ENCODE measurements at regions not wholly inside any gene's neighbourhood (a gene's known extent, or its start where the extent isn't known, plus 50 kb on each side); places are given as distances from the start of the nearest gene placed in this dataset.

DNA sequence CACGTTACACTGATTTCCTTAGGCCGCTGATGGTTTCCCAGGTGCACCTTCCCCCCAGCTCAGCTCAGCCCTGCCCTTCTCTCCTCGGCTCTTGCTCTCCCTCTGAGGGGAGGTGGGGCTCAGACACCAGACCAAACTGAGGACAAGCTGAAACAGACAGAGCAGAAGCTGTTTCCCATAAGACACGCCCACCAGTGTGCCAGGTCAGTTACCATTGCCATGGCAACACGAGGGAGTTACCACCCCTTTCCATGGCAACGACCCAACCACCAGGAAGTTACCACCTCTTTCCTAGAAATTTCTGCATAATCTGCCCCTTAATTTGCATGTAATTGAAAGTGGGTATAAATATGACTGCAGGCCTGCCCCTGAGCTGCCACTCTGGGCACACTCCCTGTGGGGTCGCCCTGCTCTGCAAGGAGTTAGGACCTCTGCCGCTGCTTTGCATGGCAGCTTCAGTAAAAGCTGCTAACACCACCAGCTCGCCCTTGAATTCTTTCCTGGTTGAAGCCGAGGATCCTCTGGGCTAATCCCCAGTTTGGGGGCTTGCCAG, 120.9 kb upstream of the SMIM21 start:
- Histone ChIP-seq H3K4me1 (ENCODE audit: control insufficient read depth in 1 of 2, low read depth in 2 of 2) (no peaks in the 10 kb centered on the region), H3K27me3 (replicated peaks; ENCODE audit: insufficient read depth) (no peaks in the 10 kb centered on the region), H3K36me3 (no peaks in the 10 kb centered on the region), H3K27ac (no peak overlapping the region), H3K4me3 (no peak overlapping the region), H3K9me3 (no peaks in the 10 kb centered on the region)
- no peak for ATAC-seq (ENCODE audit: insufficient number of reproducible peaks, low FRiP score, low read depth)
- no peak for DNase-seq (ENCODE audit: low spot score)
- TF ChIP-seq, protein P1, sequence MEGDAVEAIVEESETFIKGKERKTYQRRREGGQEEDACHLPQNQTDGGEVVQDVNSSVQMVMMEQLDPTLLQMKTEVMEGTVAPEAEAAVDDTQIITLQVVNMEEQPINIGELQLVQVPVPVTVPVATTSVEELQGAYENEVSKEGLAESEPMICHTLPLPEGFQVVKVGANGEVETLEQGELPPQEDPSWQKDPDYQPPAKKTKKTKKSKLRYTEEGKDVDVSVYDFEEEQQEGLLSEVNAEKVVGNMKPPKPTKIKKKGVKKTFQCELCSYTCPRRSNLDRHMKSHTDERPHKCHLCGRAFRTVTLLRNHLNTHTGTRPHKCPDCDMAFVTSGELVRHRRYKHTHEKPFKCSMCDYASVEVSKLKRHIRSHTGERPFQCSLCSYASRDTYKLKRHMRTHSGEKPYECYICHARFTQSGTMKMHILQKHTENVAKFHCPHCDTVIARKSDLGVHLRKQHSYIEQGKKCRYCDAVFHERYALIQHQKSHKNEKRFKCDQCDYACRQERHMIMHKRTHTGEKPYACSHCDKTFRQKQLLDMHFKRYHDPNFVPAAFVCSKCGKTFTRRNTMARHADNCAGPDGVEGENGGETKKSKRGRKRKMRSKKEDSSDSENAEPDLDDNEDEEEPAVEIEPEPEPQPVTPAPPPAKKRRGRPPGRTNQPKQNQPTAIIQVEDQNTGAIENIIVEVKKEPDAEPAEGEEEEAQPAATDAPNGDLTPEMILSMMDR (IDR thresholded peaks at IDR 0.05): no peak

DNA sequence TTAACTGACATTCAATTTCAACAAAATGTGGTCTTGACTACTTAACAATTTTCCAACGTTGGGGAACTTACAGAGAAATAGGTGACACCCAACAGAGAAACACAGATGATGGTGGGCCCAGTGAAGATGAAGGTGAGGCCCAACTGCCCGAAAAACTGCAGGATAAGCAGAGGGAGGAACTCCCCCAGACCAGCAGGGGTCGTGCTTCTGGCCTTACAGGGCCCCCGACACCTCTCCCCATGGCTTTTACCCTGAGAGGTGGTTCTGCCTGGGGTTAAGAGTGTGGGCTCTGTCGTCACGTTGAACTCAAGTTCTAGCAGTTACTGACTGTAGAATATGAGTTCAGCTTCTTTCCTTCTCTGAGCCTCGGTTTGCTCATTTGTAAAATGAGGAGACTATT, 119.5 kb upstream of the SMIM21 start:
- H3K36me3 ChIP-seq: no peaks in the 10 kb centered on the region
- no peaks in the 10 kb centered on the region for H3K9me3 ChIP-seq
- ATAC-seq (ENCODE audit: insufficient number of reproducible peaks, low FRiP score, low read depth) (no peak), DNase-seq (ENCODE audit: low spot score) (no peak)
- no peaks in the 10 kb centered on the region for H3K27me3 ChIP-seq (replicated peaks; ENCODE audit: insufficient read depth)
- TF ChIP-seq, protein P1 (IDR thresholded peaks at IDR 0.05): no peak
- no peak overlapping the region for H3K4me3 ChIP-seq
- no peak overlapping the region for H3K27ac ChIP-seq
- H3K4me1 ChIP-seq (ENCODE audit: control insufficient read depth in 1 of 2, low read depth in 2 of 2): no peaks in the 10 kb centered on the region

DNA sequence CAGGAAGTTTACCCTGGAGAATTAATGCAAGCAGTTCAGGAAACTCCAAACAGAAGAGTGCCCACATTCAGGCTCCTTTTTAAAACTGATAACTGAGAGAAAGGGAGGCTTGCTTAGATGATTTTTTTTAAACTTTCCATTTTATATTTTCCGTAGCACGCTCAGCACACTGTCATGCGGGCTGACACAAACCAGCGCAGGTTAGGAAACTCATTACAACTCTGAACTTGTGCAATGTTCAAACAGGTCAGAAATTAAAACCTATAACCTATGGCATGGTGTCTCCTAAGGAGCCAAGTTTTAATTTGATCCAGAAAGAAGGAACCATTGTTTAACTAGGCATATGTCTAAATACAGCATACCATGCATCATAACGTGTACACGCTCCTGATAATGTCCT, 117.7 kb upstream of the SMIM21 start:
- Histone ChIP-seq H3K27ac (no peak overlapping the region), H3K27me3 (replicated peaks; ENCODE audit: insufficient read depth) (no peaks in the 10 kb centered on the region), H3K36me3 (no peaks in the 10 kb centered on the region), H3K4me1 (ENCODE audit: control insufficient read depth in 1 of 2, low read depth in 2 of 2) (no peaks in the 10 kb centered on the region), H3K4me3 (no peak overlapping the region), H3K9me3 (no peaks in the 10 kb centered on the region)
- ATAC-seq (ENCODE audit: insufficient number of reproducible peaks, low FRiP score, low read depth) (no peak), DNase-seq (ENCODE audit: low spot score) (no peak)
- TF ChIP-seq, protein P1 (IDR thresholded peaks at IDR 0.05): no peak

DNA sequence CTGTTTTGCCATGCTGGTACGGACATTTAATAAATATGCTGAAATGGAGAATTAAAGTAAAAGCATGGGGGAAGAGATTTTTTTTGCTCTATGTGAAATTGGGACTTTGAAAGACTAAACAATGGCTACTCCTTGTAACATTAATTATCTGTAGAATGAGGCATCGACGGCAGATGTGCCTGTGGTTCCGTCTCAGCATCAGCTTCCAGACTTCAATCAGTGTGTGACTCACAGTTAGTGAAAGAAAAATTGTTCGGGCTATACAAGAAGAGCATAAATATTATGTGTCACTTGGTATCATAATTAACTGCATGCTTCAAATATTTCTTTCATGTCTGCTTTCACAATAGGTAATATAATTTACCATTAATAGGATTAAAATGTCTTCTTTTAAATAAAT, 117.0 kb upstream of the SMIM21 start:
- ATAC-seq (ENCODE audit: insufficient number of reproducible peaks, low FRiP score, low read depth) (no peak), DNase-seq (ENCODE audit: low spot score) (no peak)
- H3K27me3 ChIP-seq (replicated peaks; ENCODE audit: insufficient read depth): no peaks in the 10 kb centered on the region
- TF ChIP-seq, protein P1 (IDR thresholded peaks at IDR 0.05): no peak
- H3K36me3 ChIP-seq: no peaks in the 10 kb centered on the region
- no peaks in the 10 kb centered on the region for H3K4me1 ChIP-seq (ENCODE audit: control insufficient read depth in 1 of 2, low read depth in 2 of 2)
- H3K4me3 ChIP-seq: no peak overlapping the region
- H3K27ac ChIP-seq: no peak overlapping the region
- no peaks in the 10 kb centered on the region for H3K9me3 ChIP-seq

DNA sequence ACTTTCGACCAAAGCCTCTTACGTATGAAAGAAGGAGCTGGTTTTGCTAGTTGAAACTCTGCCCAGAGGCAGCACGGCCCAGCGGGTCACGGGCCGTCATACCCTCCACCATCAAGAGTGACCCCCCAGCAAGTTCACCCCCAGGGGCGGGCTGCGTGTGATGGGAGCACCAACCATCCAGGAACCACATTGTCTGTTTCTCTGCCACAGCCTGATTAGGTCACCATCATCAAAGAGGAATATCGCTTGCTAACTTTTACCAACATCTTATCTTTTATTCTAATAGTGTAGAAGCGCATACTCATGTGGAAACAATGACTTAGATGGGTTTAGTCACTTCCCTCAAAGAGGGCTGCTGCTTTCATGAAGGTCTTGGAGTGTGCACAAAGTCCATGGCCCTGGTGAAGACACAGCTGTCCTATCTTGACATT, 116.6 kb upstream of the SMIM21 start:
- TF ChIP-seq, protein P1 (IDR thresholded peaks at IDR 0.05): no peak
- no peaks in the 10 kb centered on the region for H3K36me3 ChIP-seq
- no peaks in the 10 kb centered on the region for H3K4me1 ChIP-seq (ENCODE audit: control insufficient read depth in 1 of 2, low read depth in 2 of 2)
- H3K27me3 ChIP-seq (replicated peaks; ENCODE audit: insufficient read depth): no peaks in the 10 kb centered on the region
- ATAC-seq (ENCODE audit: insufficient number of reproducible peaks, low FRiP score, low read depth): no peak
- no peak overlapping the region for H3K27ac ChIP-seq
- no peak overlapping the region for H3K4me3 ChIP-seq
- H3K9me3 ChIP-seq: no peaks in the 10 kb centered on the region
- no peak for DNase-seq (ENCODE audit: low spot score)

Data from thoracic aorta (tissue), 2 donors.